SHP77 (cell line): ENCODE measurements at regions not wholly inside any gene's neighbourhood (a gene's known extent, or its start where the extent isn't known, plus 50 kb on each side); places are given as distances from the start of the nearest gene placed in this dataset.
"Not testable (repeated sequence)": the region's sequence is repeated elsewhere in the genome, so short reads cannot be mapped to it uniquely, and the experiment has no call there.

Experiments used
- DNase-seq, 2 experiments: peaks; one replicate each; lab custom pipeline; 2025; lab: John Stamatoyannopoulos, UW

DNA sequence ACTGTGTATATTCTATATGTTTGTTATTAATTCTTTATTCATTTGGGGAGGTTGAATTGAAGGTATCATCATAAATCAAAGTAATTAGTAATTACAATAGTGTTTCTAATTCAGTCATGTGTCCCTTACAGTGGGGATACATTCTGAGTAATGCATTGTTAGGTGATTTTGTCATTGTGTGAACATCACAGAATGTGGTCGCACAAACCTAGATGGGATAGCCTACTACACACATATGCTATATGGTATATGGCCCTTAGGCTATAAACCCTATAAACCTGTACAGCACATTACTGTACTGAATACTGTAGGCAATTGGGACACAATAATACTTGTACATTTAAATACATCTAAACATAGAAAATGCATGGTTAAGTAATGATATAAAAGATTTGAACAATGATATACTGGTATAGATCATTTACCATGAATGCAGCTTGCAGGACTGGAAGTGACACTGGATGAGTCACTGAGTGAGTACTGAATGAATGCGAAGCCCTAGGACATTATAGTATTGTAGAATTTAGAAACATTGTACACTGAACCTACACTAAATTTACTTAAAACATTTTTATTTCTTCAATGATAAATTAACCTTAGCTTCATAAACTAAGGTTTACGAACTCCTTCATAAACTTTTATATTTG, 936.2 kb upstream of the CHORDC1 start:
- DNase-seq, result no peak

DNA sequence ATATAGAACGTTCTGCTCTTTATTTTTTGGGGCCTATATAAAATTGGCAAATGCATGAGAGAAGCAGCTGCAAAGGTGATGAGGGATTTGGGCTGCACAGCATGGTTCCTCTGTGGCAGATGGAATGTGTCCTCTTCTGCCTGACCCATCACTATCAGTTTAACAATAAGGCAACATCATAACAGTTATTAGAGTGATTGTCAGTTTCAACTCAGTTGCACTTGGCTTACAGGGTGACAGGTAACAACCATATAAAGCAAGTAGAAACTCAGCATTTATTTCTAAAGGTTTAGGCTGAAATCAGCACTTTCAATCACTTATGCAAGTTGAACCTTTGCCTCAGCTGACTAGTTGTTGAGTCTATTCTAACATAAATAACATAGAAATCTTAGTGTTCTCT, 935.4 kb upstream of the CHORDC1 start:
- DNase-seq, result no peak

DNA sequence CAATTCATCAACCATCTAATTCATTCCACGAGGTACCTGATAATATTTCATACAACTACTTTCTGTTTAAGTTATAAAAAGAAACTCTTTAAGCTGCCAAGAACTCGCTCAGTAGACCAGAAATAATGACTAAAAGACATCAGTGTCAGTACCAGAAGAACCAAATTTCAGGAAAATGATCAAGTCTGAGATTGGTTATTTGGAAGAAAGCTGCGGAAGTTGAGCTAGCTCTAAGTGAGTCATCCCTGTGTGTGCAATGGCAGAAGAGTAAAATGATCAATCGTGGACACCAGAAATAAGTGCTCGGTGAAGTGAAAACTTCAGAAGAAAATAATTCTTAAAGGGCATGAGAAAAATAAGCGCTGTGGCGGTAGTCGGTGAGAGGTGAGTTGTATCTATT, 933.2 kb upstream of the CHORDC1 start:
- no peak for DNase-seq

DNA sequence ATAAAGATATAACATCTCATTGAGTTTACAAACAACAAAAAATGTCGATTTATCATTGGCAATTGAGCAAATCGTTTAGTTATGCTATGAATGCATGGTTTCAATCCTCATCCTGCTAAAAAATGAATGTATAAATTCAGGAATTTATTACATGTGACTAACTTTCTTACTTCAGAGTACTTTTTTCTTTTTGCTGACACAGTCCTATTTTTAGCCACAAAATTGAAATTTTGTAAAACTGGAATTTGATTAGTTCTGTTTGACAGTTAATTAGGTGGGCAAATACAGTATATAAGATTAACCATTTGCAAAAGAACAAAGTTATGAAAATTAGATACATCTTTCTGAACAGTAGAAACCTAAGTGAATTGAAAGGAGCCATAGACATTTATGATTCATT, 925.0 kb upstream of the CHORDC1 start:
- DNase-seq, result no peak

DNA sequence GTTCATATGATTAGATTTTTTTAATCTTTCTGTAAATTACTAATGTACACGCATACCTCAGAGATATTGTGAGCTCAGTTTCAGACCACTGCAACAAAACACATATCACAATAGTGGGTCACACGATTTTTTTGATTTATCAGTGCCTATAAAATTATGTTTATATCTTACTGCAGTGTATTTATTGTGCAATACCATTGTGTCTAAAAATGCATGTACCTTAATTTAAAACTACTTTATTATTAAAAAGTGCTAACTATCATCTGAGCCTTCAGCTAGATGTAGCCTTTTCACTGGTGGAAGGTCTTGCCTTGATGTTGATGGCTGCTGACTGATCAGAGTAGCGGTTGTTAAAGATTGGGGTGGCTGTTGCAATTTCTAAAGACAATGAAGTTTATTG, 918.8 kb upstream of the CHORDC1 start:
- DNase-seq, result no peak

DNA sequence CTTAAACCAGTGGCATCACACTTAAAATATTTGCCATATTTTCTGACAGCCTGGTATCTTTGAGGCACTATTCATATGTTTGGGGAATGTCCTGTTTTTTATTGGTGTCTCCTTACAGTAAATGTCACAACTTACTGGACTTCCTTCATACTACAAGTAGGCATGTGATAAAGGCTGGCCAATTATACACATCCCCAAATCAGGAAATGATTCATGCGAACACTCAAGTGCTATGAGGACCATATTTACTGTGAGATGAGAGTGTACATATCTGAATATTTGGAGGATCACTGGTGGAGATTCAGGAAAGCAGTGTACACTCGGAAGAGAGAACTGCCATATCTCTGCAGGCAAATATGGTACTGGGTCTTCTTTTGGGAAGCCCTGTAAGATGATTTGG, 913.8 kb upstream of the CHORDC1 start:
- peak in 1 of 2 experiments; percentile 2 for DNase-seq

DNA sequence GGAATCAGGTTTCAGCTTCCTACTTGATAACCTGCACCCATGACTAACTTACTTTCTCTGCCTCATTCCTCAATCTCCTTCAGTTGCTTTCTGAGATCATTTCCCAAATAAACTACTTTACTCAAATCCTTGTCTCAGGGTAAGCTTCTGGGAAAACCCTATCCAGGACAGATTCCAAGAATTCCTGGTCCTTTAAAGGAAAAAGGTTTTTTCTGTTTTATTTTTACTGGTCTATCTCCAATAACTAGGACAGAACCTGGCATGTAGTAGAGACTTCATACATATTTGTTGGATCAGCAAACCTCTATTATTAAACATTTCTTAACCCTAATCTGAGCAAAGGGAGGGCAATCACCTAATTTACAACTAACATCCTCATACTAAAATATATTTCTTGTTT, 910.5 kb upstream of the CHORDC1 start:
- DNase-seq, result no peak

DNA sequence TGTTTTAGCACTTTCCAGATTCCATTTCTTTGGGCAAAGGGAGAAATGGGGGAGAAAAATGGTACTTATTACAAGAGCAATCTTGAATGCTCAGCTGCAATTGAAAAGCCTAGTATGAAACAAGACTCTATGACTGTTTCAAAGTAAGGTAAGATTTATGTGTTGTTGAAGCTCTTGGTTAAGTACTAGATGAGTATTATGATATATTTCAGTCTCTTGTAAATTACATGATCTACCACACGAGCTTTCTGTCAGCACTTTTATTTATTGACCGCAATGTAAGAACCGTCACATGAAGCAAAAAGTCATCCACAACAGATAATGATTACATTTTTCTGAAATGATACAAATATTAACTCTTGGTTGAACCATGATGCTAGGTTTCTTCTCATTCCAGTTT, 906.7 kb upstream of the CHORDC1 start:
- no peak for DNase-seq

DNA sequence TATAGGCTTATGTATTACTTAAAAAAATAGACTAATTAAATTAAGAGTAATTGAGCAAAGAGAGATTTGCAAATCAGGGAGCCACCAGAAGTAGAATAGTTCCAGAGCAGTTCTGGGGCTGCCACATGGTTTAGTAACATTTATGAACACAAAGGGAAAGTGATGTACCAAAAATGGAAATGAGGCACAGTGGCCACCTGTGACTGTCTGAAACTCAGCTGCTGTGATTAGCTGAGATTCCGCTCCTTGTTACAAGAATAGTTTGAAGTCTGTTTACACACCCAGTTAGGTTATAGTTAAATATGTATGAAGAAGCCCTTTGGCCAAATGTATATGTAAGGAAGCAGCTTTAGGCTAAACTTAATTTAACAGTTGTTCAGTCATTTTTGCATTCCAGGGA, 901.5 kb upstream of the CHORDC1 start:
- DNase-seq, result no peak

DNA sequence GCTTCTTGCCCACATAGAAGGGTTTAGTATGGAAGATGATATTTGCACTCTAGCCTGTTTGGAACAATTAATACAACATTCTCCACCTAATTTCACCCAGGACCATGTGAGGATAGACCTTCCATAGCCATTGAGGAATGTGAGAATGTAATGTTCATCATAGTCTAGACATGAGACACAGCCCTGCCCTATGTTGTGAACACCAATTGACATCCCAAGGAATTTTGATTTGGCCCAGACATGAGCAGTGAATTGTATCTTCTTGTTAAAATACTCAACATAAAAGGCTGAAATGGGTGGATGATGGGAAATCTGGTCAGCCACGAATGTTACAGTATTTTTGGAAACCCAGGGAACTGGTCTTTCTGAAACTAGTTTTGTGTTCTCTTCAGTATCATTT, 892.3 kb upstream of the CHORDC1 start:
- no peak for DNase-seq

DNA sequence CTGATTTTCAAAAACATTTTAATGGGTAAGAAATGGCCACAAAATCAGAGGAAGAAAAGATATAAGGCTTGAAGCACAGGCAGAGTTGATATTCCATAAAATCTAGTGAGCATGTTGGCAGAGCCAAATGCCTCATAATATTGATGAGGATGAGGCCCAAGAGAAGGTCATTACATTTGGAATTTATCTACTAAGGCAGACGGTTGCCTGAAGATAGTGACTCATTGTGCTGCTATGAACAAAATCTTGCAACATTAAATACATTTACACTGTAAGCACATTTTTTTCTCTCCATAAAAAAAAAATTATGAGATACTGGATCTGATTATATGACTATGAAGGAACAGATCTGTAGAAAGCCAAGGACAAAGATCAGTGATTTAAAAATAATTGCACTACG, 881.4 kb upstream of the CHORDC1 start:
- no peak for DNase-seq

DNA sequence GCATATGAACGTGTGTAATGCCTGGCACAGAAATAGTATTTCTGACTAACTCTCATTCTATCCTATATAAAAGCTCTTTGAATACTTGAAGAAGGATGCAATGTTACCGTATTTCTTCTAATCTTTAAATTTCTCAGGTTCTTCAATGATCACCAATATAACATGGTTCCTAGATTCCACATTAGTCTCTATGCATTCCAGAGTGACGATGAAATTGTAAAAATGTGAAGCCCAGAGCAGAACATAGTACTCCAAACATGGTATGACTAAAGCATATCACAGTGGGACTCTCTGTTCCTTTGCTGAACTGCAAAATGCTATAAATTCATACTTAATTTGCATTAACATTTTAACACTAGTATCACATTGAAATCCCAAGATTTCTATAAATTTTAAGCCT, 877.6 kb upstream of the CHORDC1 start:
- no peak for DNase-seq

DNA sequence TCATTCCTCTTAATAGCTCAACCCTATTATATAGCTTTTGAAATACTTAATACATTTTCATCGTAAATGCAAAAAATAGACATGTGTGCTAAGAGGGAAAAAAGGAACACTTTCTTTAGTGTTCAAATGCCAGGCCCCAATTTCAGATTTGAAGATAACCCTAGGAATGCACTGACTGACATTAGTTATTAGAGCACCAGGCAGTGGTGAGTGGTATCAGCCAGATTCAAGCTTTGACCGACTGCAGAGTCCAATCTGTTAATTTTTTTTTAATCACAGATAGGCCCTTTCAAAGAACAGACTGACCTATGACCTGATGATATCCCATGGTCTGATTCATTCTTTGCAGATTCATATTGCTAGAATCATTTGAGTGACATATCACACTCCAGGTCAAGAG, 874.2 kb upstream of the CHORDC1 start:
- DNase-seq, result no peak

DNA sequence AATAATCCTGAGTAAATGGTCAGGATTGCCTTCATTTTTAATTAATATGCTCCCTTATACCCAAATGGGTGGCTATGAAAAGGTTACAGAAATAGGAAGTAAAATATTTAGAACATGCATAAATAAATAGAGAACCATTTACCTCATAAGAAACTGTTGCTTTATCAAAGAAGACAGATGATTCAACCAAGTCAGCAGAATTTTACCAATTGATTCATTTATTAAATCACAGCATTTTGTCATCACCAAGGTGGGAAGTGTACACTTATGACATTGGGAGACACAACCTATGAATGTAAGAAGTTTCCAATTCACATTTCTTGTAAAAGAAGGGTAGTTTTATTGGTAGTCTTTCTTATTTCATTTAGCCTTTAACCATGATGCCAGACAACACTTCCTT, 870.3 kb upstream of the CHORDC1 start:
- DNase-seq, result no peak

DNA sequence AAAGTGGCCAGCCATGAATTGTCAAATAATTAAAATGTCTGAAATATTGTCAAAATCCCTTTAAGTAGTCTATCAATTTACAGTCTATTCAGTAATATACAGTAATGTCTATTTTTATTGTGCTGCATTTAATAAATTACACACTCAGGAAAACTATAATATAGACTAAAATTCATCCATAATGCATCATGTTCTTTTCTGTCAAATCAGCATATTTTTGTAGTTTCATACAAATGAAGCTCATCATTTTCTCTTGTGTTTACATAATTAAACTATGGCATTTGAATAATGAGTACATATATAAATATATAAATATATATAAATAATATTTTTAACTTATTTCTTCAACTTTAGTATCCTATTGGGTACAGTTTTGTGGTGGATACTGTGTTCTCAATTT, 868.7 kb upstream of the CHORDC1 start:
- DNase-seq, result no peak

DNA sequence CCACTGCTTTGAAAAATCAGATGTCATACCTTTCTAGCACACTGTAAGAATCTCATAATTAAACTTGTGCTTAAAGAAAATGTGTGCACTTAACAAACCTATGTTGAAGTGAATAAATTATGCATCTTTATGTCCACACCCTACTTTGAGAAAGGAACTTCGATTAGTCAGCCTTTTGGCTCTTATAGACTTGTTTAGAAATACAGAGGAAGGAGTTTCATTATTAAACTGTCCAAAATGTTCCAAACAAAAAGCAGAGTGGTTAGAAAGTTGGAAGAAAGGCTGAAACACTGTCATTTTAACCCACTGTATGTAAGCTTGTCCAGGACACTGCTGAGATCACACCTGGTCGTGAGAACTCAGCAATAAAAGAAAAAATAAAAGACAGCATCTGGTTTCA, 863.2 kb upstream of the CHORDC1 start:
- no peak for DNase-seq

DNA sequence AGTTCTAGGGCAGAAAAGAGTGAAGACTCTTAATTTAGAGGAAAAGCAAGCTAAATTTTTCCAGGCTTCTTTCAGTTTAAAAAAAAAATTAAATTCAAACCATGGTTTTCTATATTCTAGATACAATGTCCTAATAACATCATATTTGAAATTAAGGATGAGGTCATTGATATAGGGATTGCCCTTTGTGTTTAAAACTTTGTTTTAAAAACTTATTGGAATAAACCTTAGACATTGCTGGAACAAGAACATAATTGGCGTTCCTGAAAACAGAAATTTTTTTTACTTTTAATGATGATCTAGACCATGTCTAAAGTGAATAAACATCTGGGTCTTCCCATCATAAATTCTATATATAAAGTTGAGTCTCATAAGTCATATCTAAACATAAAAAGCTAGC, 859.4 kb upstream of the CHORDC1 start:
- DNase-seq, result no peak

DNA sequence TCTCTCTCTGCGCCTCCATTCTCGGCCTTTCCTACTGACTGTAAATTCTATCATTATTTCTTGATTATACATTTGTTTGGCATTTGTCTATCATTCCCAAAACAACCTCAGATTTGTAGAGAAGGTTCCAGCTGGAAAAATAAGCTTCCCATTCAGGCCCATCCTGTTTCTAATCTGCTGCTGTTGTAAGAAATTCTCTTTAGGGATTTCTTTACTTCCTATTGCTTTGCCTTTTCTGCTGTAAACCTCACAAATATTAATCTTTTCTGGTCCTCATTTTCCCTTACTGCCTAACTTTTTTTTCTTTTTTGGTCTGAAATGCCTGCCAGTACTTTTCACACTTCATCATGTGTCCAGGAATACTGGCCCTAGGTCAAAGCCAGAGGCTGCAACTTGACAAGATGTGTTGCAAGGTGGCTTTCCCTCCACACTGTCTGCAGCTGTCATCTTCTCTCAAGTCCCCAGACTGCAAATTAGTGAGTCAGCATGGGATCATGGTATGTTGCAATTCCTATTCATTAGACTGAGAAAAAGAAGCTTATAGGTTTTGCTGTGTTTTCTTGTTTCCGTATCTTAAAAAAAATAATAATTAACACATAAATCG, 858.7 kb upstream of the CHORDC1 start:
- DNase-seq, result peak in 1 of 2 experiments; percentile 1

DNA sequence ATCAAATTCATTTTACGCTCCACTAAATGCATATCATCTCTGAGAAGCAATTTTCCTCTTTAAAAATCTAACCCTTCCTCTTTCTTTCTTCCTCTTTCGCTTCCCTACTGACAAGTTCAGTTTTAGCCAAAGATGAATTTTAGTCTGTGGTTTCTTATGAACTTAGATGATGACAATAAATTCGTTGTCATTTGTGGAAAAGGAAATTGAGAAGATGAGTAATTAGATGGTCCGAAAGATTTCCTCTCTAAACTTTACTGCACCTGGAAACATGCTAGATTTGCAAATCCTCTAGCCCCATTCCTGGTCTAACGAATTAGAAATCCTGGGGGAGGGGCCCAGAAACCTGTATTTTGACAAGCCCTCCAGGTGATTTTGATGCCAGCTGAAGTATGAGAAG, 855.4 kb upstream of the CHORDC1 start:
- DNase-seq, result no peak

DNA sequence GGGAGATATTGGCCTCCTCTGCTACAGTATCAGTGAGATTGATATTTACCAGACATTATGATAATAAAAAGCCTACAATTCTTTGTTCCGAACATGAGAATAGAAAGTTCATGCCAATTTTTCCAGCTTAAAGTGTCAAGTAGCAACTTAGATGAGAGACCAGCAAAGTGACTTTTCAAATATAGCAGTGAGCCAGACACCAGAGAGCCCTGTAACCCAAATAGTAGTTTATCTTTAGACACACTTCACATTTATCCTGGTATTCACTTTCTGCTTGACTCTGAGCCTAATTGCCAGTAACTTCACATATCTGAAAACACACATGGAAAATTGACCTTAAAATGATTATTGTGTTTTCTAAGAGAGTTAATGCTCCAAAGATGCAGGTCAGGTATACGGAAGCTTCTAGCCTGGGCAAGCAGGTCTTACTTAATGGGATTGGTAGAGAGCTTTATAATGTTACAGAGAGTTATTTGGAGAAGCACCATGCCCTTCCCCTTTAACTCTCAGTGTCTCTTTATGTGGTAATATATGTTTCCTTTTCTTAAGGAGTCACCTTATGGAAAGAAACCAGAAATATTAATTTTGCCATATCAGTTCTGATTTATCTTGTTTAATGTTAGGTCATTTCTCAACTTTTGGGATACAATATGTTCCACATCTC, 852.3 kb upstream of the CHORDC1 start:
- DNase-seq, result no peak

DNA sequence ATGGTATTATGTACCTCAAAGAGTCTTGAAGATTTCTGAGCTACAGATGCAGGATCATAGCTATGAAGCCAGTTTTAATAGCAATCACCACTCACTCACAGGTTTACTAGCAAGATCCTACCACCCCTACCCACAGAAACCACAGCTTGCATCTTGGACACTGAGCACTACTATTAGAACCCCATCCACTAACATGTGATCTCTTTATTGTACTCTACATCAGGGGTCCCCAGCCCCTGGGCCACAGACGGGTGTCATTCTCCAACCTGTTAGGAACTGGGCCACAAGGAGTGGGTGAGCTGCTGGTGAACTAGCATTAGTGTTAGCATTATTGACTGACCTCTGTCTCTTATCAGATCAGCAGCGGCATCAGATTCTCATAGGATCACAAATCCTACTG, 844.8 kb upstream of the CHORDC1 start:
- no peak for DNase-seq

DNA sequence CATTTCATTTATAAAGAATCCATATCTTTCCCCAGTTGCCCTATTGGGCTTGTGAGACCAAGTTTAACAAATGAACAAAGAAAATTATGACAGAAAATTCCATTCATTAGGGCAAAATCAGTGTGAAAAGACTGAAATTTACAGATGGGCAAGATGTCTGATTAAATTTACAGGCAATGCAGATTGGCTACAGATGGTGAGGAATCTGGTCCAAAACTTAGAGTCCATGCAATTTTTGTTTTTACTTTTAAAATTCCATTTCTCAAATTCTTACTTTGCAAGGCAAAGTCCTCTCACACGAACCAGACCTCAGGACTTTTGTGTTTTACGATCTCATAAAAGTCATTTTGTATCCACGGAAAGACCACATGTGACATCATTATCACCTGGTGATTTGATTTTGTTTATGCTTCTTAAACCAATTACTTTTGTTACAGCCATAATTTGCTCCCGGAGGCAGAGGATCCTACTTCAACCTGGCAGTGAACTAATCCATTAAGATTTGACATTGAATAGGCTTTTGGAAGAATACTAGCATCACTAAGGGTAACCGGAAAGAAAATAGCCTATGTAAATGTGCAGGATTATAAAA, 843.7 kb upstream of the CHORDC1 start:
- DNase-seq, result no peak

DNA sequence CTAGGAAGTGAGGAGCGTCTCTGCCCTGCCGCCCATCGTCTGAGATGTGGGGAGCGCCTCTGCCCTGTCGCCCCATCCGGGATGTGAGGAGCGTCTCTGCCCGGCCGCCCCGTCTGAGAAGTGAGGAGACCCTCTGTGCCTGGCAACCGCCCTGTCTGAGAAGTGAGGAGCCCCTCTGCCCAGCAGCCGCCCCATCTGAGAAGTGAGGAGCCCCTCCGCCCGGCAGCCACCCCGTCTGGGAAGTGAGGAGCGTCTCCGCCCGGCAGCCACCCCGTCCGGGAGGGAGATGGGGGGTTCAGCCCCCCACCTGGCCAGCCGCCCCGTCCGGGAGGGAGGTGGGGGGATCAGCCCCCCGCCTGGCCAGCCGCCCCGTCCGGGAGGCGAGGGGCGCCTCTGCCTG, 840.5 kb upstream of the CHORDC1 start:
- DNase-seq, result not testable (repeated sequence)
